ENCODE measurements at regions not wholly inside any gene's neighbourhood (a gene's known extent, or its start where the extent isn't known, plus 50 kb on each side); places are given as distances from the start of the nearest gene placed in this dataset.

DNA sequence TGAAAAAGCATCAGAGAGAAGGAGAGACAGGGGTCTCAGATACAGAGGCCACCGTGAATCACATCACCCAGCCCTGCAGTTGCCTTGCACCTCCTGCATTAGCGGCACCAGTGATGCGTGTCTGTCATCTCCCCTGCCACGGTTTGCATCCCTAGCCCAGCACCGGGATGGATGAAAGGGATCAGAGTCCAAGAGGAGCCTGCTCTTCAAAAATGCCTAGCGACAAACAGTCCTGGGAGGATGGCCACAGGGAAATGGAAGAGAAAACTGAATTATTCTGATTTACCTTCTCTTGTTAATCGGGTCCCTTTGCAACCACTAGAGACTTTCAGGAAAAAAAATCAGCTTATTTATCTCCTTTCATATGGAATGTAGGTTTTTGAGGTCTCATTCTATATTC, 495.6 kb upstream of the KIRREL3 start:
- TF ChIP-seq POLR2A (IDR thresholded peaks at IDR 0.05; ENCODE audit: low read depth, low read length) = no peak
- TF ChIP-seq, protein P1, sequence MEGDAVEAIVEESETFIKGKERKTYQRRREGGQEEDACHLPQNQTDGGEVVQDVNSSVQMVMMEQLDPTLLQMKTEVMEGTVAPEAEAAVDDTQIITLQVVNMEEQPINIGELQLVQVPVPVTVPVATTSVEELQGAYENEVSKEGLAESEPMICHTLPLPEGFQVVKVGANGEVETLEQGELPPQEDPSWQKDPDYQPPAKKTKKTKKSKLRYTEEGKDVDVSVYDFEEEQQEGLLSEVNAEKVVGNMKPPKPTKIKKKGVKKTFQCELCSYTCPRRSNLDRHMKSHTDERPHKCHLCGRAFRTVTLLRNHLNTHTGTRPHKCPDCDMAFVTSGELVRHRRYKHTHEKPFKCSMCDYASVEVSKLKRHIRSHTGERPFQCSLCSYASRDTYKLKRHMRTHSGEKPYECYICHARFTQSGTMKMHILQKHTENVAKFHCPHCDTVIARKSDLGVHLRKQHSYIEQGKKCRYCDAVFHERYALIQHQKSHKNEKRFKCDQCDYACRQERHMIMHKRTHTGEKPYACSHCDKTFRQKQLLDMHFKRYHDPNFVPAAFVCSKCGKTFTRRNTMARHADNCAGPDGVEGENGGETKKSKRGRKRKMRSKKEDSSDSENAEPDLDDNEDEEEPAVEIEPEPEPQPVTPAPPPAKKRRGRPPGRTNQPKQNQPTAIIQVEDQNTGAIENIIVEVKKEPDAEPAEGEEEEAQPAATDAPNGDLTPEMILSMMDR (IDR thresholded peaks at IDR 0.05; ENCODE audit: extremely low read depth in 1 of 2, insufficient read depth in 1 of 2, low read depth in 1 of 2, low read length in 2 of 2) = no peak
- TF ChIP-seq EZH2 (IDR thresholded peaks at IDR 0.05; ENCODE audit: borderline replicate concordance, low read depth, low read length, severe bottlenecking) = no peak
- TF ChIP-seq, protein P2, sequence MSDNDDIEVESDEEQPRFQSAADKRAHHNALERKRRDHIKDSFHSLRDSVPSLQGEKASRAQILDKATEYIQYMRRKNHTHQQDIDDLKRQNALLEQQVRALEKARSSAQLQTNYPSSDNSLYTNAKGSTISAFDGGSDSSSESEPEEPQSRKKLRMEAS (IDR thresholded peaks at IDR 0.05; ENCODE audit: insufficient read depth, insufficient read length) = no peak
- no peak for TF ChIP-seq MYC (IDR thresholded peaks at IDR 0.05; ENCODE audit: low read depth, low read length)
- no peak for TF ChIP-seq JUN (IDR thresholded peaks at IDR 0.05; ENCODE audit: borderline replicate concordance, insufficient read depth, insufficient read length, low read depth)
- no peak for TF ChIP-seq POLR2AphosphoS5 (IDR thresholded peaks at IDR 0.05; ENCODE audit: insufficient read depth, low read depth, low read length)
- TF ChIP-seq GATA2 (IDR thresholded peaks at IDR 0.05; ENCODE audit: insufficient read depth, insufficient read length, low read depth, low read length) = no peak

Data from endothelial cell of umbilical vein (primary cell).